GM19328 (cell line): ENCODE measurements at regions not wholly inside any gene's neighbourhood (a gene's known extent, or its start where the extent isn't known, plus 50 kb on each side); places are given as distances from the start of the nearest gene placed in this dataset.

Experiments
- ATAC-seq: cut with Tn5 transposase; IDR thresholded peaks from one replicate; pipeline ENCODE4 v1.9.1; 2021; ENCODE audit warnings: mild to moderate bottlenecking, moderate library complexity; ENCODE audit not compliant: unreplicated experiment

DNA sequence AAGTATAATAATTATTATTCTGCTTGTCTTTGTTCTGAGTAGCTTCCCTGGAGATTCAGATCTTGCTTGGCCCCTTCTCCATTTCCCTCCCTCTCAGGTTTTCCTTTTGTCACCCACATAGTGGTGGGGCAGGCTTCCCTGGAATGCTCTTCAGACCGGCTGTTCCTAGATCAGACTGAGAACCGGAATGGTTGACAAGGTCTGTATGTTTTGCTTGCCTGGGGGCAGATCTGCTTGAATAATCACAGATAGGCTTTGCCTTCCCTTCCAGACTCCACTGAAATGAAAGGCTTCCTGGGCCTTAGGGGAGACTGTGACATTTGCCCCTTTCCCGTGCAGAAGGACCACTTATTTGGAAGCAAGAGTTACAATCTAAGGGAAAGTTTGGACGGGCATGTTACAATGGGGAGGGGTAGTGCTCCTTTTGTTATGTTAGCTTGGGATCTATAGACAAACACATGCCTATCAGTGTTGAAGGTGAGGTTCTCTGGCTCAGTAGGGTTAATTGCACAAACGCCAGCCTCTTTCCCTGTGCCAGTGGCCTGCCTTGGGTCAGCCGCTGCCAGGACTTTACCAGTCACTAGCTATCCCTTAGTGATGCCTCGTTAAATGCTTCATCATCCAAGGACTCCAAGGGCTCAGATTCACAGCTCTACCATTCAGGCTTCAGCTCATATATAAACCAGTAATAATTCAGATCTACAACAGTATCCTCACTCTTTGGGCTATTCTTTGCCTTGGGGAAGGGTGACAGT, 178.6 kb downstream of the SNAPC1 start:
- ATAC-seq, result no peak

GRCh38 chr14:61941421-61942150, 179.4 kb downstream of the SNAPC1 start:
- ATAC-seq, result no peak

DNA sequence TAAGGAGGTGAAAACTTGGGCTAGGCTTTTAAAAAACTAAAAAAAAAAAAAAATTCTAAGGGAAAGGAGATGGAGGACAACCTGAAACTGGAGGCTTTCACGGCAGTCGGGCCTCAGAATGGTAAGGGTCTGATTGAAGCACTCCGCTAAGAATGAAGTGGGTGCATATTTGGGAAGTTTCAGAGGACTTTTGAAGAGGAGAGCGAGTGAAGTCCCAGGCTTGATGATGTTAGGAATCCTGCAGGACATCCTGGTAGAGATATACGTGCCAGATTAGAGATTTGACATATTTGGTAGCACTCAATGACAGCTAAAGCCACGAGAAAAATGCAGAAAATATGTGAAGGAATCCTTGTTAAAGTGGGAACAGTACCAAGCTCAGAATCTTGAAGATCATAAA, 186.2 kb downstream of the SNAPC1 start:
- no peak for ATAC-seq

DNA sequence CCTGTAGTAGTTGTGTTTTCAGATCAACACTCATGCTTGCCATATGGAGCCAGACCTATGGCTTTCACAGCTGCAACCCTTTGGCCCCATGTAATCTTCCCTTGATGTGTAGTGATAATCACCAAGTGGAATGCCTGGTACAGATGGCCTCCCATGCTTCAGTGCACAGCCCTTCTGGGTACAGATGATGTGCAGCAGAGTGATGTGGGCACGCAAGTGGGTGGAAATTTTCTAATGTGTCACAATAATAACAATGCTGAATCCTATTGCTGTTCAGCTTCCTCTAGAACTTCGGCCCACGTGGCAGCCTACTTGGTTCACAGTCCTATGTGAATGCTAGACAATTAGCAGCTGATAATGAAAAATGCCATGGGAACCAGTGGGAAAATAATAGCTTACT, 188.1 kb downstream of the SNAPC1 start:
- ATAC-seq, result no peak

DNA sequence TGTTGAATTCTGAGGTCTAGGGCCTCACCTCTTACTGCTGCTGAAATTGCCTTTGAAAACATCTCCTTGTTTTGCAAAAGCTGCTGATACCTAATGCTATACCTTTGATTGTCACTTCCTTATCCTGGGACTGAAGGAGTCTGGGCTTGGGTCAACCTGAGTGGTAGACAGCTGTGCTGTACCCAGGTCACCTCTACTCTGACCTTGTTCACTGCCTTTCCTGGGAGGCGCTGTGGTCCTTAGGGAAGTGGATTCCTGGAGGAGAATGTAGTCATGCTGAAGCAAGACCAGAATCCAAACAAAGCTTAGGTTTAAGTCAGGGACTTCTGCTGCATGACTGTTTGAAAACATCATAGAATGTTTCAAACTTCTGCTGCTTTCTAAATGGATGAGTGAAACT, 191.4 kb downstream of the SNAPC1 start:
- ATAC-seq, result no peak

- ATAC-seq, result no peak
These were observed 192.1 kb downstream of the SNAPC1 start for GRCh38 chr14:61954306-61954705.

- no peak for ATAC-seq
These were observed 194.3 kb downstream of the SNAPC1 start for GRCh38 chr14:61956517-61956916.

DNA sequence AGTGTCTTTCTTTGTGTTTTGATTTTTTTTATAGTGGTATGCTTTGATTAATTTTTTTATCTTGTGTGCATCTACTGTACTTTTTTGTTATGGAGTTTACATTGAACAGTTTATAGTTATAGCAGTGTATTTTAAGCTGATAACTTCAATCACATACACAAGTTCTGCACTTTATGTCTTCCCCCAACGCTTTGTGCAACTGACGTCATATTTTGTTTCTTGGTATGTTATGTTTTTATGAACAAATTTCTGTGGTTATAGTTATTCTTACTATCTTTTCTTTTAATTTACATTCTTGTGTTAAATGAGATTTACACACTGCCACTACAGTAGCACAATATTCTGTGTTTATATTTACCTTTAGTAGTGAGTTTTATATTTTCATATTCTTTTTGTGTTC, 197.1 kb downstream of the SNAPC1 start:
- no peak for ATAC-seq

DNA sequence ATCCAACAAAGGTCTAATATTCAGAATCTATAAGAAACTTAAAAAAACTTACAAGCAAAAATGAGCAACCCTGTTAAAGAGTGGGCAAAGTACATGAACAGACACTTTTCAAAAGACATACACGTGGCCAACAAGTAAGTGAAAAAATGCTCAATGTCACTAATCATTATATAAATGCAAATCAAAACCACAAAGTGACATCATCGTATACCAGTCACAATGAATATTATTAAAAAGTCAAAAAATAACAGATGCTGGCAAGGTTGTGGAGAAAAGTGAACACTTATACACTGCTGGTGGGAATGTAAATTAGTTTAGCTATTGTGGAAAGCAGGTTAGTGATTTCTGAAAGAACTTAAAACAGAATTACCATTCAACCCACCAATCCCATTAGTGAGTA, 199.1 kb downstream of the SNAPC1 start:
- ATAC-seq, result no peak

- ATAC-seq, result no peak
These were observed 201.7 kb downstream of the SNAPC1 start for GRCh38 chr14:61963926-61964325.

DNA sequence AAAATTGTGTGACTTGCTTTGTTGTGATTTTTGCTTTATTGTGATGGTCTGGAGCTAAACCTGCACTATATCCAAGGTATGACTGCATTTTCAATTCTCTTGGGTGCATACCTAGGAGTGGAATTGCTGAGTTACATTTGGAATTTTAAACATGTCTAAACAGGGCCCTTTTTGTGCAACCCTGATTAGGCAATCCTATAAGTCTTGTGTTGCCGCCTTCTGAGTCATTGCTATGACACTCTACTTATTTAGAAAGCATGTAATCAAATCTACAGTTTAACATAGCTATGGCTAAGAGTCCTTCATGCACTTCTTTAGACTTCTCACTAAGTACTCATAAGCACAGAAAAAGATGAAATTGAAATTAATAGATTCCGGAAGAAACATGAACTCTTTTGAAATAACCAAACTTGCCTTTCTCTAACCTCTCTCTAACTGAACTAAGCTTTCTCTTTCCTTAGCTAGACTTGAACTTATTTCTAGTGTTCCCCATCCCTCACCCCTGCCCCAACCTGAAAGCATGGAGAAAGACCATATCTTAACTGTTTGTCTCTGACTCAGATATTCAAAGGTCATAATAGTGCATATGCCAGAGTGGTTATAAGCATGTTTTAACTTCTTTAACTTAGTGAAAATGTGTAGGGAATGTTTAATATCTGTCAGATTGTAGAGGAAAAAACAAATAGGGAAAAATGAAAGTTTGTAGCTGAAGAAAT, 203.0 kb downstream of the SNAPC1 start:
- ATAC-seq, result no peak

DNA sequence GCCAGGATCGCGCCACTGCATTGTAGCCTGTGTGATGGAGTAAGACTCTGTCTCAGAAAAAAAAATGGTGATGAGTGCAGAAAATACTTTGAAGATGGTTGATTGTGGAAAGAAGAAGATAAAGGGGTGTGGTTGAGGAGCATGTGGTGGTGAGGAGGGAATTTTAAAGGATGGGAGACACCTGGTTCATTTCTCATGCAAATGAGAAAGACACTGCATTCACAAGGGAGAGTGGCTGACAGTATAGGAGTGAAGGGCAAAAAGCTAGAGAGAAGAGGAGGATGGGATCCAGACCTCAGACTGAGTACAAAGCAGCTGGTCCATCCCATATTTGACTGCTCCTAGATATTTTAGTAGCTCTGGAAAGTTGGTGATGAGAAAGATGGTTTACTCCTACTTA, 206.0 kb downstream of the SNAPC1 start:
- ATAC-seq, result no peak

- ATAC-seq, result no peak
These were observed 210.5 kb downstream of the SNAPC1 start for GRCh38 chr14:61972711-61973110.

- ATAC-seq, result no peak
These were observed 211.8 kb downstream of the SNAPC1 start for GRCh38 chr14:61973981-61974380.

GRCh38 chr14:61977217-61977616, 215.0 kb downstream of the SNAPC1 start:
- ATAC-seq, result no peak

- no peak for ATAC-seq
These were observed 226.0 kb downstream of the SNAPC1 start for GRCh38 chr14:61988240-61988639.

- no peak for ATAC-seq
These were observed 229.9 kb downstream of the SNAPC1 start for GRCh38 chr14:61992139-61992538.

DNA sequence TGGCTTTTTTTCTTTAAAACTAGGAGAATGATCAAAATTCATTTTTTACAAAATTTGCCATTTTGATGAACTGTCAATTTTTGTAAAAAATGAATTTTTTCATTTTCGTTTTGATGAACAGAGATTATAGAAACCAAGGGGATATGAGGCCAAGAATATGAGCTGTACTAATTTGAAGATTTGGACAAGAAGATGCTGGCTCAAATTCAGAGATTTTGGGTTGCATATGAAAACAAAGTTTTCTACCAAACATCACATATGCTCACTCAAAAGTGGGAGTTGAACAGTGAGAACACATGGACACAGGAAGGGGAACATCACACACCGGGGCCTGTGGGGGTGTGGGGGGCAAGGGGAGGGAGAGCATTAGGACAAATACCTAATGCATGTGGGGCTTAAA, 230.7 kb downstream of the SNAPC1 start:
- ATAC-seq, result no peak

DNA sequence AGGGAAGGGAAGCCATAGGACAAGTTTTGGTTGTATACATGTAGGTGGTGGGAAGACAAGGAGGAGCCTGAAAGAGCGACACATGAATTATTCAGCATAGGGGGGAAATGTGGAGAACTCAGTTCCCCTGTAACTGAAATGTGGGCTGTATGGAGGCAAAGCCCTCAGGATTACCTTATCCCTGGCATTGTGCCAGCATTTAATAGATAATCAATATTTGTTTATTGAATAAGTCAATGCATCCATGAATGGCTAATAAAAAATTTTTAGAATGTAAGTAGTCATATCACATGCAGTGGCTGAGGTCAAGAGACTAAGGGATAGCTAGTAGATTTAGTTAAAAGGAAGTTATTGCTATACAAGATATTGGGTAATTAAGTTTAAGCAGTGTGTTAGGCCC, 232.4 kb downstream of the SNAPC1 start:
- no peak for ATAC-seq

GRCh38 chr14:61996753-61997152, 234.5 kb downstream of the SNAPC1 start:
- ATAC-seq, result no peak

- no peak for ATAC-seq
These were observed 234.9 kb downstream of the SNAPC1 start for GRCh38 chr14:61997161-61997560.

DNA sequence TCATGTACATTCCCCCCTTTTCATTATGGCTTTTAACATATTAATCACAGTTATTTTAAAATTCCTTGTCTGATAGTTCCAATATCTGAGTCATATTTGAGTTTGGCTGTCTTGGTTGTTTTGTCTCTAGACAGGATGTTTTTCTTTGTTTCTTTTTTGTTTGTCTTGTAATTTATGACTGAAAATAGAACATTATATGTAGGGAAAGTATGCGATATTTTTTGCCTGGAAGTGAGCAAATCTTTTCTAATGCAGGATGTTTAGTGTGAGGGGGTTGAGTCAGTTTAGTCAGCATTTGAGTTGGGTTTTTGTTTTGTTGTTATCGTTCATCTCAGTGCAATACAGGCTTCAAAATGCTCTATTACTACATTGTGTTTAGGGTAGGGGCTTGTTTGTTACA, 239.7 kb downstream of the SNAPC1 start:
- no peak for ATAC-seq
